GM12874 (cell line): ENCODE measurements at regions not wholly inside any gene's neighbourhood (a gene's known extent, or its start where the extent isn't known, plus 50 kb on each side); places are given as distances from the start of the nearest gene placed in this dataset.

Experiments
- TF ChIP-seq, protein P1 (sequence below): IDR thresholded peaks from 2 replicates; pipeline ENCODE4 v1.5.1; 2011; ENCODE audit warnings: low read depth, mild to moderate bottlenecking, control low read depth, low read length, moderate library complexity; ENCODE audit not compliant: insufficient read depth

DNA sequence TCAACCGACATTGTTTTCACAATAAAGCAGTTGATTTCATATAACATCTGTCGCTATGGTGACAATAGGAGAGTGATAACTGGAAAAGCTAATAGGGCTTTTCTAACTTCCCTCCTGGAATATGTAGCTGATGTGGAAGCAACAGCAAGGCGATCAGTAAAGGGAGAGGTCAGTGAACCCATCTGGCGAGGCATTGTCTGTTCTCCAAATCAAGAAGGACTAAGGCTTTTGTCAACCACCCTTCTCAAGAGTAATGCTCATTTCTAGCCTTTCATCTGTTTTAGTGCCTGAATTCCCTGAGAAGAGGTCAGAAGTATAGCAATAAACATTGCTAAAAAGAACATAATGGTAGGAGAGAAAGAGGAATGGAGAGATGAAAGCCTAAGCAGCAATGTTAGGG lies 201.3 kb downstream of the AKAP7 start:
- TF ChIP-seq, protein P1, sequence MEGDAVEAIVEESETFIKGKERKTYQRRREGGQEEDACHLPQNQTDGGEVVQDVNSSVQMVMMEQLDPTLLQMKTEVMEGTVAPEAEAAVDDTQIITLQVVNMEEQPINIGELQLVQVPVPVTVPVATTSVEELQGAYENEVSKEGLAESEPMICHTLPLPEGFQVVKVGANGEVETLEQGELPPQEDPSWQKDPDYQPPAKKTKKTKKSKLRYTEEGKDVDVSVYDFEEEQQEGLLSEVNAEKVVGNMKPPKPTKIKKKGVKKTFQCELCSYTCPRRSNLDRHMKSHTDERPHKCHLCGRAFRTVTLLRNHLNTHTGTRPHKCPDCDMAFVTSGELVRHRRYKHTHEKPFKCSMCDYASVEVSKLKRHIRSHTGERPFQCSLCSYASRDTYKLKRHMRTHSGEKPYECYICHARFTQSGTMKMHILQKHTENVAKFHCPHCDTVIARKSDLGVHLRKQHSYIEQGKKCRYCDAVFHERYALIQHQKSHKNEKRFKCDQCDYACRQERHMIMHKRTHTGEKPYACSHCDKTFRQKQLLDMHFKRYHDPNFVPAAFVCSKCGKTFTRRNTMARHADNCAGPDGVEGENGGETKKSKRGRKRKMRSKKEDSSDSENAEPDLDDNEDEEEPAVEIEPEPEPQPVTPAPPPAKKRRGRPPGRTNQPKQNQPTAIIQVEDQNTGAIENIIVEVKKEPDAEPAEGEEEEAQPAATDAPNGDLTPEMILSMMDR: no peak

DNA sequence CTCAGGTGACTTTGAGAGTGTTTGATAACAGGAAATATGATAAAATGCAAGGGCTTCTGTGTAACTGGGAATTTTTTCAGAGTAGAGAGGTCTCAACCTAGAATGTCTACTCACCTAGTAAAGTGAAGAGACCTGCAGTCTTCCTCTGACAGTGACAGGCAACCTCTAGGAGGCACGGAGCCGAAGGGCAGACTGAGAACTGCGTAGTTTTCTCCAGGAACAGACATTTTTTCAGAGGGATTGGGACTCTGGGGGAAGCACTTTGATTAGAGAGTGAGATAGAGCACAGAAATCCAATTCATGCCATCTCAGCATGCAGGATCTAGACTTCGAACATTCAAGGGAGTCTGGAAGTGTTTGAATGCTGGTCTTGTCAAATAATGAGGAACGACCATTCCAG lies 213.3 kb downstream of the AKAP7 start:
- TF ChIP-seq, protein P1: no peak

DNA sequence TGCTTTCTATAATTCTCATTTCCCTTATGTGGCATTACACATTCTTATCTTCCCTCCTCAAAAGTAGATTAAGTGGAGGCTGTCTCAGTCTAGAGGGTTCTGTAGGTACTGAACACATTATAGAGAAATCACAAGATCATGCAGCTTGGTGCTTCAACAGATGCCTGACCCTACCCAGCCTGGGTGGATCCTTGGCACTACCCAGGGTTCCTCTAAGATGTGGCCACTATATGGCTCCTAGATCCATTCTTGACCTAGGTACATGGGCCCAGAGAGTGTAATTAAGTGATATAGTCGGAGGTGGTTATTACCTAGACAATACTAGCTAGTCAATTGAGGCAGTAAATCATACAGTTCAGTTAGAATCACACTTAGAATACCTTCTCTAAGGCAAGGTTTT lies 213.9 kb downstream of the AKAP7 start:
- TF ChIP-seq, protein P1: no peak

GRCh38 chr6:131353106-131353505 lies 217.8 kb downstream of the AKAP7 start:
- TF ChIP-seq, protein P1: no peak

DNA sequence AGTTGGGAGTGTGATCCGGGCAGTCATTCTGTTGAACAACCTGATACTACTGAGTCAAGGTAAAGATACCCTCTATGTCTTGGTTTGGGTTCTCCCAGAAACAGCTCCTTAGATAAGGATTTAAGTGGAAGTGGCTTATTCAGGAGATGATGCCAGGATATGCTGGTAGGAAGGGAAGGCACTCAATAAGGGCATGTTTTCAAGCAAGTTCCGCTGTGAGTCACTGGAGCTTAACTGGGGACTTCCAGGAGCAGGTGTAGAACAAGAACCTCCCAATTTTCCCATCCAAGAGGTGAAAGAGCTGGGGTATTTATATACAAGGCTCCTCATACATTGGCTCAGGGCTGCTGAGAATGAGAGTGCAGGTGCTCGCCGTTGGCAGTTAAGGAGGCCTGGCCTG lies 218.6 kb downstream of the AKAP7 start:
- TF ChIP-seq, protein P1: no peak

- TF ChIP-seq, protein P1: no peak
These were observed 218.7 kb upstream of the ARG1 start for GRCh38 chr6:131354356-131354755.

- TF ChIP-seq, protein P1: no peak
These were observed 216.9 kb upstream of the ARG1 start for GRCh38 chr6:131356161-131356560.

DNA sequence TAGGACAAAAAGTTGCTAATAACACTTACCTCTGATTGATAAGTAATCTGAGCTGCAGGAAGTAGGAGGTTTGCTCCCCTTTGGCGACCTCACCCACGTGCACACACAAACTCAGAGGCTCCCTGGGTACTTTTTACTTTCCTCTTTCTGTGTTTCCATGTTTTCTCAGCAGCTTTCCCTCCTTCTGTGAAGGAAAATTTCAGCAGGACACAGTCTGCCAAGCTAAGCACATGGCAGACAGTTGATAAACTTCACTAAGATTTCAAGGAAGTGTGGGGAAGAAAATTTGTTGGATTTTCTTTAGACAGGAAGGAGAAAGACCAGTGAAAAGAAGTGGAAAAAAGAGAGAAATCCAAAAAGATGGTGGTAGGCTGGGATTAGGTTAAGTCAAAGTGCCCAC lies 215.5 kb upstream of the ARG1 start:
- TF ChIP-seq, protein P1: no peak
